Osteoblast (primary cell): ENCODE measurements at regions not wholly inside any gene's neighbourhood (a gene's known extent, or its start where the extent isn't known, plus 50 kb on each side); places are given as distances from the start of the nearest gene placed in this dataset.

Experiments
- DNase-seq: peaks from one replicate; pipeline ENCODE4 v3.0.0; 2011; ENCODE audit warnings: low spot score, mixed read lengths; ENCODE audit not compliant: insufficient read length; ENCODE audit errors: missing footprints
- H2AFZ ChIP-seq: 2 replicates; pipeline ENCODE4 v1.6.0; 2011; ENCODE audit warnings: mild to moderate bottlenecking, low read length
- H3K27ac ChIP-seq: 2 replicates; pipeline ENCODE4 v1.5.1; 2011; ENCODE audit warnings: mild to moderate bottlenecking, low read depth, low read length, moderate library complexity
- H3K27me3 ChIP-seq: 2 replicates; pipeline ENCODE4 v1.6.0; 2012; ENCODE audit warnings: mild to moderate bottlenecking, control low read depth, inconsistent platforms, low read length, moderate library complexity; ENCODE audit not compliant: insufficient read depth
- H3K36me3 ChIP-seq: 2 replicates; pipeline ENCODE4 v1.5.1; 2011; ENCODE audit warnings: mild to moderate bottlenecking, low read length, control low read depth, moderate library complexity; ENCODE audit not compliant: insufficient read depth
- H3K4me1 ChIP-seq: 2 replicates; pipeline ENCODE4 v1.5.1; 2011; ENCODE audit warnings: mild to moderate bottlenecking, low read length, control low read depth, moderate library complexity; ENCODE audit not compliant: insufficient read depth
- H3K4me2 ChIP-seq: 2 replicates; pipeline ENCODE4 v1.6.0; 2011; ENCODE audit warnings: mild to moderate bottlenecking, low read length; ENCODE audit not compliant: insufficient read depth
- H3K4me3 ChIP-seq: fragments of 200-600 bp; sonication (generic); 3 replicates; pipeline ENCODE4 v1.5.1; 2012; ENCODE audit warnings: mild to moderate bottlenecking, low read length, inconsistent platforms; ENCODE audit not compliant: insufficient read depth
- H3K79me2 ChIP-seq: 2 replicates; pipeline ENCODE4 v1.6.0; 2012; ENCODE audit warnings: mild to moderate bottlenecking, low read length, control low read depth, inconsistent platforms; ENCODE audit not compliant: insufficient read depth
- H3K9me3 ChIP-seq: 2 replicates; pipeline ENCODE4 v1.5.1; 2011; ENCODE audit warnings: low read depth, low read length, control low read depth
- H4K20me1 ChIP-seq: 2 replicates; pipeline ENCODE4 v1.6.0; 2012; ENCODE audit warnings: mild to moderate bottlenecking, low read length, control low read depth; ENCODE audit not compliant: insufficient read depth
- TF ChIP-seq, protein P1 (sequence below): IDR thresholded peaks from 2 replicates; pipeline ENCODE4 v1.5.1; 2011; ENCODE audit warnings: mild to moderate bottlenecking, low read depth, low read length, moderate library complexity; ENCODE audit errors: extremely low read depth

DNA sequence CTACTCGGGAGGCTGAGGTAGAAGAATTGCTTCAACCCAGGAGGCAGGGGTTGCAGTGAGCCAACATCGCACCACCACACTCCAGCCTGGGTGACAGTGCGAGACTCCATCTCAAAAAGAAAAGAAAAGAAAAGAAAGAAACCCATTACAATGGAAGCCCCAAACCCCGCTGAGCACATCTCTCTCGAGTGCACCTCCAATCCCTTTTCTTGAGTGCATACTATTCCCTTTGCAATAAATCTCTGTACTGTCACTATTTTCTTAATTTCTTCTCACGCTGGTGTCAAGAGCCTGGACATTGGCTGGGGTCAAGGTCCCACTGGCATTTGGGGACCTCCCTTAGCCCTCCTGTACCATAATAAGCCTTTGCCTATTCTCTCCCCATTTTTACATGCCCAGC lies 398.4 kb upstream of the EEF2KMT start:
- TF ChIP-seq, protein P1, sequence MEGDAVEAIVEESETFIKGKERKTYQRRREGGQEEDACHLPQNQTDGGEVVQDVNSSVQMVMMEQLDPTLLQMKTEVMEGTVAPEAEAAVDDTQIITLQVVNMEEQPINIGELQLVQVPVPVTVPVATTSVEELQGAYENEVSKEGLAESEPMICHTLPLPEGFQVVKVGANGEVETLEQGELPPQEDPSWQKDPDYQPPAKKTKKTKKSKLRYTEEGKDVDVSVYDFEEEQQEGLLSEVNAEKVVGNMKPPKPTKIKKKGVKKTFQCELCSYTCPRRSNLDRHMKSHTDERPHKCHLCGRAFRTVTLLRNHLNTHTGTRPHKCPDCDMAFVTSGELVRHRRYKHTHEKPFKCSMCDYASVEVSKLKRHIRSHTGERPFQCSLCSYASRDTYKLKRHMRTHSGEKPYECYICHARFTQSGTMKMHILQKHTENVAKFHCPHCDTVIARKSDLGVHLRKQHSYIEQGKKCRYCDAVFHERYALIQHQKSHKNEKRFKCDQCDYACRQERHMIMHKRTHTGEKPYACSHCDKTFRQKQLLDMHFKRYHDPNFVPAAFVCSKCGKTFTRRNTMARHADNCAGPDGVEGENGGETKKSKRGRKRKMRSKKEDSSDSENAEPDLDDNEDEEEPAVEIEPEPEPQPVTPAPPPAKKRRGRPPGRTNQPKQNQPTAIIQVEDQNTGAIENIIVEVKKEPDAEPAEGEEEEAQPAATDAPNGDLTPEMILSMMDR: no peak

GRCh38 chr16:5490499-5490898 lies 392.9 kb upstream of the EEF2KMT start:
- no peak for DNase-seq
- Histone ChIP-seq H4K20me1 (no peaks in the 10 kb centered on the region), H3K79me2 (no peaks in the 10 kb centered on the region), H3K4me2 (no peak overlapping the region), H3K4me1 (no peaks in the 10 kb centered on the region), H2AFZ (no peak overlapping the region), H3K27ac (no peak overlapping the region), H3K4me3 (no peak overlapping the region), H3K36me3 (no peaks in the 10 kb centered on the region), H3K9me3 (no peaks in the 10 kb centered on the region), H3K27me3 (no peaks in the 10 kb centered on the region)
- TF ChIP-seq, protein P1: no peak

More for the DNA sequence above, 398.4 kb upstream of the EEF2KMT start:
- Histone ChIP-seq H4K20me1 (no peaks in the 10 kb centered on the region), H3K36me3 (no peaks in the 10 kb centered on the region), H3K4me1 (no peaks in the 10 kb centered on the region), H3K27ac (no peak overlapping the region), H2AFZ (no peak overlapping the region), H3K9me3 (peaks cover 3% of the 10 kb centered on the region), H3K27me3 (no peaks in the 10 kb centered on the region), H3K4me3 (no peak overlapping the region), H3K4me2 (no peak overlapping the region), H3K79me2 (no peaks in the 10 kb centered on the region)
- DNase-seq: no peak

- H3K79me2 ChIP-seq: no peaks in the 10 kb centered on the region
- H3K9me3 ChIP-seq: no peaks in the 10 kb centered on the region
- H3K27ac ChIP-seq: no peak overlapping the region
- TF ChIP-seq, protein P1: no peak
- no peak for DNase-seq
- no peak overlapping the region for H2AFZ ChIP-seq
- H3K36me3 ChIP-seq: no peaks in the 10 kb centered on the region
- no peaks in the 10 kb centered on the region for H3K4me1 ChIP-seq
- no peaks in the 10 kb centered on the region for H4K20me1 ChIP-seq
- no peak overlapping the region for H3K4me3 ChIP-seq
- H3K4me2 ChIP-seq: no peak overlapping the region
- H3K27me3 ChIP-seq: no peaks in the 10 kb centered on the region
These were observed 391.0 kb upstream of the EEF2KMT start for GRCh38 chr16:5488581-5488980.

DNA sequence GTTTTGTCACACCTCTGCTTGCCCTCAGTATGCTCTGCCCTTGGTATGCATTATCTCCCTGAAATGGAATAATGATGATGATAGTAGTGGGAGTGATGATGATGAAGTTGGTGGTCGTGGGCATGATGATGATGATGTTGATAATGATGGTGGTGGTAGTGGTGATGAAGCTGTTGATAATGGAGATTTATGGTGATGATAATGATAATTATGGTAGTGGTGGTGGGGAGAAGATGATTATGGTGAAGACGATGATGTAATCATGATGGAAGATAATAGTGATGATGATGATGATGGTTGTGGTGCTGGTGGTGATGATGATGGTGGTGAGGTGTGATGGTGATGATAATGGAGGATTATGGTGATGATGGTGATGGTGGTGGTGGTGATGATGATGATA lies 390.1 kb upstream of the EEF2KMT start:
- Histone ChIP-seq H3K4me2 (no peak overlapping the region), H3K27ac (no peak overlapping the region), H3K27me3 (no peaks in the 10 kb centered on the region), H4K20me1 (no peaks in the 10 kb centered on the region), H3K9me3 (no peaks in the 10 kb centered on the region), H3K4me1 (no peaks in the 10 kb centered on the region), H3K79me2 (no peaks in the 10 kb centered on the region), H2AFZ (no peak overlapping the region), H3K4me3 (no peak overlapping the region), H3K36me3 (no peaks in the 10 kb centered on the region)
- TF ChIP-seq, protein P1: no peak
- DNase-seq: no peak
